ENCODE measurements at regions not wholly inside any gene's neighbourhood (a gene's known extent, or its start where the extent isn't known, plus 50 kb on each side); places are given as distances from the start of the nearest gene placed in this dataset.
"Not testable (repeated sequence)": the region's sequence is repeated elsewhere in the genome, so short reads cannot be mapped to it uniquely, and the experiment has no call there.

- DNase-seq = no peak
Observed at GRCh38 chr1:99062192-99062591, 57.5 kb upstream of the PLPPR5 start.

DNA sequence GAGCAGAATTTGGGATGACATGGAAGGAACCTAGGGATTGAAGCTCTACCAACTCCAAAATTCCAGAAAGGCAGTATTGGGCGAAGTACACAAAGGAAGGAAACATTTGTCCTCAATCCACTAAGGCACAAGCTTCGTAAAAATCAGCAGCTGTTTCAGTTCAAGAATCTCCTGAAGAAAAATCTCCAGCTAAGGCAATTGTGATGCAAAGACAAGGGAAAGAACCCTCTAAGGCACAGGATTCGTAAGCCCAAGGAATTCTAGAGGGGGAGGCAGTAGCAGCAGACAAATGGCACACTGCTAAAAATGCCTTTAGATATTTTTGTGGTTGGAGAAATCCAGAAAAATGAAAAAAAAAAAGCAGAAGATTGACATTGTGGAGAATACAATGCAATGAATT lies 64.5 kb upstream of the PLPPR5 start:
- no peak for DNase-seq

- not testable (repeated sequence) for DNase-seq
Observed at GRCh38 chr1:99078529-99078928, 73.9 kb upstream of the PLPPR5 start.

DNA sequence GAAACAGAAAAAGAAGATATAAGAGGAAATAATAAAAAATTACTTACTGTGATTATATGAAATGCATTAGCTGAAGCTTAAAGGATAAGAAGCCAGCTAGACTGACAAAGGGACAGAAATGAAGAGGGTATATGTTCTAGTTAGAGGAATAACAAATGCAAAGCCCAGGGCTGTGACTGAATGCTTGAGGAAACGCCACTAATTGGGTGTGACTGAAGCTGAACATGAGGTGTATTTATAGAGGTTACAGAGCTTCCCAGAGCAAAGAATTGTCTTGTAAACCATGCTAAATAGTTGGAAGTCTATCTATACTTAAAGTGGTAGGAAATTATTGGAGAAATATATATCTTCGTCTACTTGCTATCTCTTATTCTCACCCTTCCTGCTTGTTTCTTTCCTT lies 77.7 kb upstream of the PLPPR5 start:
- DNase-seq = no peak

GRCh38 chr1:99083338-99083737 lies 78.7 kb upstream of the PLPPR5 start:
- no peak for DNase-seq

DNA sequence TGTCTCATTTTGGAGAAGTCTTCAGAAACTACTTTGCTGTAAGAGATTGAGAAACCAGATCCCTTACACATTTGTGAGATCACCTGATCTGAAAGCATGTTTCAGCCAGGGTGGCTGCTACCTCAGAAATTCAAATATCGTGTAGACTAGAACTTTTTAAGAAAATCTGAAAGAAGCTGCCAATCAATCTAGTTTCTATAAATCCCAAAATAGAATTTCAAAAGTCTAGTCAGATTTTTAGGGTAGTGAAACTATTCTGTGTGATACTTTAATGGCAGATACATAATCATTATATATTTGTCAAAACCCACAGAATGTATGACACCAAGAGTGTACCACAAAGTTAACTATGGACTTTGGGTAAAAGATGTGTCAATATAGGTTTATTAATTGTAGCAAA lies 79.9 kb upstream of the PLPPR5 start:
- no peak for DNase-seq

DNA sequence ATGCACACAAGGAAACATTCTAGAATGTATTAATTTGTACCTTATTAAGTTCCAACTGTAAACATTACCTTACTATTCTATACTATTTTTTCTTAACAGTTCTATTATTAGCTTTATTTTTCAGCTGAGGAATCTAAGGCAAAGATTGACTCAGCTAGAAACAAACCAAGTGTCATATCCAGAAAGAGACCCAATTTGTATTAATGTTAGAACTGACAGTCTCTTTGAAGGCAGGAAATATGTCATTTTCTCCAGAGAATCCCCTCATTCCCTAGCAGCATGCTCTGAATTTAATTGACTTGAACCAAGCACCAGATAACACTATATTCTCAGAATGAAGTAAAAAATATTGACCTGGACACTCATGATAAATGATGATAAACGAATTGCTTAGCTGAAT lies 81.4 kb upstream of the PLPPR5 start:
- DNase-seq = no peak

DNA sequence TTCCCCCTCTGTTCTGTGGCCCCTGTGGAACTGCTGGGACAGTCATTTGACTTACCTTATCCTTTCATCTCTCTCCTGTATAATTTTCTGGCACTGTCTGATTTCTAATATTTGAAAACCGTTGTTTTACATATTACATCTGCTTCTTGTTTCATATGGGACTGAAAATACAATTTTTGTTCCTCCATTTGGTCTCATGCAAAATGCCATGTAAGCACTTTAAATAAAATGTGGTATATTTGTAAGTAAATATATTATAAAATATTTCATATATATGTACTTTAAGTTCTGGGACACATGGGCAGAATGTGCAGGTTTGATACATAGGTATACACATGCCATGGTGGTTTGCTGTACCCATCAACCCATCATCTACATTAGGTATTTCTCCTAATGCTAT lies 93.9 kb upstream of the PLPPR5 start:
- DNase-seq = no peak

DNA sequence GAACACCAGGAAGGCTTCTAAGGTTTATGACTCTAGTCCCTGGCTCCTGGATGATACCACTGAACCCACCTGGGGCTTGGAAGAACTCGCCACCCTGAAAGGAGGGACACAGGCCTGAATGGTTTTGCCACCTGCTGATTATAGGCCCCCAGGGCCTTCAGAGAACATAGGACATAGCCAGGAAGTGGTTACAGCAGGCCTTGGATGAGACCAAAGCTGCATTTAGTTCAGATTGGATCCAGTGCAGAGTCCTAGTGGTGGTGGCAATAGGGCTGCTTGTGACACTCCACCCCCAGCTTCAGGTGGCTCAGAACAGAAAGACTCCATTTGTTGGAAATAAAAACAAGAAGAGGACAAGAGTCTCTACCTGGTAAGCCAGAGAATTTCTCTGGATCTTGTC lies 101.6 kb upstream of the PLPPR5 start:
- DNase-seq = no peak

- DNase-seq = no peak
Observed at GRCh38 chr1:99107680-99108079, 103.0 kb upstream of the PLPPR5 start.

DNA sequence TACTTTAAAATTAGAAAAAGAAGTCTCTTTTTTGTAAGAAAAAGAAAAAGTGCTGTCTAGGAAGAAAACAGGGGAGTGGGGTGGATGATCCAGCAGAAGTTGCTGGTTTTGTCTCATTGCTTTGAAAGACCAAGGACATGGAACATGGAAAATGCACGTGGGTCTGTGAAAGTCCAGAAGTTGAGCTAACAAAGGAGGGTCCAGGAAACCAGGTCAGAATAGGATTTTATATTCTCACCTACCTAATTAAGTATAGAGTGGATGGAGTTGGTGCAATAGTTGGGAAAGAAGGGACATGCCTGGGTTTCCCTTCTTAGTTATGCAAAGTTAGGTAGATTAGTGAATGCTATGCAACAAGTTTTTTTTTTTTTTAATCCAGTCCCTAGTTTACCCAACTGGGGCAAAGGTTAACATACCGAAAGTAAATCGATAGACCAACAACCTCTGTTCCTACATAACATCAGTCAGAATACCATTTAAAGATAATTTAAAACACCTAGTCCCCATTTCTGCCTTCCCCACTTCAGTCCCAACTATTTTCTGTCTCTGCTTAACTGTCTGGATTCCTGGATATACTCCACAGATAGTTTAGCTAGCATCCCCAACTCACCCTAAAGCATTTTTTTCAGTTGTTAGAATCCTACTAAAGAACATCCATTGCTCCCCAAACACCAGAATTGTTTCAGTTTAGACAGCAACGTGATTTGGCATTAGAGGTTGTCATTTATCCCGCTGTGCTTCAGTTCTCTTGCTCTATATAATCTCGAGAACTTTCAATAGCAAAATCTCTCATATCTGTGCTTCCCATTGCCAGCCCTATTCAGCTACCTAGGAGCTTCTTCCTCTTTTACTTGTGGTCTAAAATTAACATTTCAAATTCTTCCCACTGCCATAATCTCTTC lies 105.7 kb upstream of the PLPPR5 start:
- DNase-seq = no peak

DNA sequence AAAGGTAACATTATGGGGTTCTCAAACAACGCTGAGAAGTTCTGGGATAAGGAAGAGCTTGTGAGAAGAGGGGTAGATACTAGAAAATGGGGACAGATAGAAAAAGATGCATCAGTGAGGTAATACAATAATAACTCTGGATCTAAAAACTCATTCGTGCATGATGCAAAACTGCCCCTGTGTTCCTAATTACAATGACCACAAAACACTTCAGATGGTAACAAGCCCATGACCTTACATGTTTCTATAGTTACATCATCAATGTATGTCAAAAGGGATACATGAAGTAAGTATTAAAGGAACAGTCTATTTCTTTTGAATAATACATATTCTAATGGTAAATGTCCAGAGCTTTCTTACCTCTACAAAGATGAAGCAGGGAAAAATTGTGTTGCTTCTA lies 110.6 kb upstream of the PLPPR5 start:
- DNase-seq = no peak

GRCh38 chr1:99119188-99119587 lies 114.5 kb upstream of the PLPPR5 start:
- DNase-seq = peak; percentile 4

GRCh38 chr1:99122039-99122438 lies 117.4 kb upstream of the PLPPR5 start:
- DNase-seq = no peak

DNA sequence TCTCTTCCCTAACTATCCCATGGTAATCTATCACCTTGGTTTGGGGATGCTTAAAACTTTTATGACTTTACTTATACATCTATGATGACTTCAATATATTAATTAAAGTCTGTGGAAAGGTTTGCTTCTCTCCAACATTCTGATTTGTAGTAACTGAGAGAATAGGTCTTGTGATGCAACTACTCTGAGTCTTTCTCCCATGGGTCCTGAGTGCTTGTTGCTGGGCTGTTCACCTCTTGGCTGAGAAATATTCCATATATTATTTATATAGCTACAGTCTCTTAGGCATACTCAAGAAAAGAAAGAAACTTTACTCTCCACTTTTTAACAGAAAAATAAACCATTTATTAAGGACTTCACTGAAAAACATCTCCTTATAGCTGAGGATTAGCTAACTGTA lies 119.3 kb upstream of the PLPPR5 start:
- DNase-seq = no peak

DNA sequence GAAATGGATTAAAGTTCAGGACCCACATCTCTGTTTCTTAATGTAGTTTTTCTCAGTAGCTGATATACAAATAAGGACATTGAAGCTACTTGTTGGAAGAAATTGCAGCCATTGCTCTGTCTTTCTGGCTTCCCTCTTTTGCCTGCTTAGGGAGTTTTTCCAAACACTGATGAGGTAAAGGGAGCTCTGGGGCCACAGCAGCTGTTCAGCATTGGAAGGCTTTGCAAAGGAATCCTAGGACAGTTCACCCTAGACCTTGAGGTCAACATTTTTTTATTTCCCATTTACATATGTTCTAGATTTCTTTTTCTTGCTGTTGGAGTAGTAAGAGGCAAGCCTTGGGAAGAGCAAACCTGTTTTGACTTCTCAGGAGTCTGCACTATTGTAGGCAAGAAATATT lies 126.9 kb upstream of the PLPPR5 start:
- no peak for DNase-seq

DNA sequence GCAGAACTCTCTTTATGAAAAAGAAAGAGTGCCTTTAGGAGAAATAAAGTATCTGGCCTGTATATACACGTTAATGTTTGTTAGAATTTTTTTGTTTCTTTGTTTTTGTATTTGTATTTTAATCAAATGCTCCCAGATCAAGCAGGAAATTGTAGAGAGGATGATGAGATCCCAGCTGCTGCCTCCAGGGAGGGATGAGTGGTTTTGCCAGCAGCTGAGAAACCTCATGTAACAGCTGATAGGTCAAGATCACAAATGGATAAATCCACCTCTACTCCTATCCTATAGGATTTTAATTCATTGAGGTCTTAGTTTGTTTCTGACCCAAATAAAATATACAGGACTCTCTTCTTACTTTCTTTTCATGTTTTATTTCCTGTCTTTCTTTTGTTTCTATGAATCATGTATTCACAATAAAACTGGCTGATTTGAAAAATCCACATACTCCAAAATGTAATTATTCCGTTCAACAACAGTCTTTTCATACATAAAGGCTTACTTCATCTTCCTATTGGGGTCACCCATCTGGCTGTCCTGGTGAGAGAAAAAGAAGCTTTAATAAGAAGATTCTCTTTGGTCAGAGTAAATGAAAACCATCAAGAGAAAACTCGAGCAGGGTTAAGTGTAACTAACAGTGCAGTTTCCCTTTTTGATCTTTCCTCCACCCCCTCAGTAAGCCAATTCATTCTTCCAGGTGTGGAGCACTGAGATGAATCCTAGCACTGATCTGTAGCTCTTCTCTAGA lies 129.3 kb upstream of the PLPPR5 start:
- no peak for DNase-seq

DNA sequence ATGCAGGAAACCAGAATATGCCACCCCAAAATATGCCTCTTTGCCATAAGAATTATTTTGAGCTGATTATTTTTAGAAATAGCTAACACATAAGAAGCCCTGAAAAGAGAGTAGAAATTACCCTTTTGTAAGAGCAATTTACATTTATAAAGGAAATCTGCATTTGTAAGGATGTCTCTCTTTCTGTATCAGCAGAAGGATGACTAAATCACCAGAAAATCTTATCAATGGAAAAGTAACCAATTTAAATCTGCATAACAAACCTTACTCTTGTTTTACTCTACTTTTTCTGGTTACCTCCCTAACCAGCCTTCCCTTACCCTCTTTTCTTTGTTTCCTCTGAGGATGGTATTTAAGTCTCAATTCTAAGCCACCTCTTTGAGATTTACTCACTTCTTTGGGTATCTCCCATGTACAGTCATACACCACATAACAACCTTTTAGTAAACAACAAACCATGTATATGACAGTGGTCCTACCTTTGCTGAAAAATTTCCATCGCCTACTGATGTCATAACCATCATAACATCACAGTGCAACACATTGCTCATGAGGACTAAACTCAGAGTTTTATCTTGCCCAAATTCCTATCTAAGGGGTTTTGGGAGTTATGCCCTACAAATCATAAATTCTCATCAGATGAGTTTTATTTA lies 126.6 kb upstream of the PLPPR4 start:
- DNase-seq = no peak

DNA sequence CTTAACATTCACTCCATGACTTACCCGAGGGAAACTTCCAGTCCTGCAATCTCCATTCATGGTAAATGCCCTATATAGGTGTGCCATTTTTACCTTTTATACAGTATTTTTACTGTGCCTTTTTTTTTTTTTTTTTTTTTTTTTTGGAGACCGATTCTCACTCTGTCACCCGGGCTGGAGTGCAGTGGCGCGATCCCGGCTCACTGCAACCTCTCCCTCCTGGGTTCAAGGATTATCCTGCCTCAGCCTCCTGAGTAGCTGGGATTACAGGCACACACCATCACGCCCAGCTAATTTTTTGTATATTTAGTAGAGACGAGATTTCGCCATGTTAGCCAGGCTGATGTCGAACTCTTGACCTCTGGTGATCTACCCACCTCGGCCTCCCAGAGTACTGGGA lies 124.4 kb upstream of the PLPPR4 start:
- DNase-seq = no peak

- DNase-seq = no peak
Observed at GRCh38 chr1:99146129-99146848, 118.0 kb upstream of the PLPPR4 start.

- no peak for DNase-seq
Observed at GRCh38 chr1:99149952-99150351, 114.3 kb upstream of the PLPPR4 start.

DNA sequence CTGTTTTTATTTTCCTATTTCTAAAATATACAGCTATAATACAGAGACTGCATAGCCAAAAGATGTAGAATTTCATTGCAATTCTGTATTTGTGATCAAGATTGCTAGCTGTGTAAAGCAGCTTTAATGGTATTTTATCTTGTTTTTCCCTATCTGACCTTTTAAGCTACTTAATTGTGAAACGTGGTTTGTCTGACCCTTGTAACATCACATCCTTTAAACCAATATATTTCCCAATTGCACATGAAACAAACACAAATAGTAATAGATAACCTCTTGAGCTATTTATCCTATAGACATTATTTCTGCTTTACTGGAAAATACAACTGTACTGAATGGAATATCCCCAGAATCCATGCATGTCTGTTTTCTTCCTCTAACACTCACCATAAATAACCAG lies 112.2 kb upstream of the PLPPR4 start:
- no peak for DNase-seq

GRCh38 chr1:99163671-99164070 lies 100.6 kb upstream of the PLPPR4 start:
- no peak for DNase-seq
